ENCODE measurements at regions not wholly inside any gene's neighbourhood (a gene's known extent, or its start where the extent isn't known, plus 50 kb on each side); places are given as distances from the start of the nearest gene placed in this dataset.

DNA sequence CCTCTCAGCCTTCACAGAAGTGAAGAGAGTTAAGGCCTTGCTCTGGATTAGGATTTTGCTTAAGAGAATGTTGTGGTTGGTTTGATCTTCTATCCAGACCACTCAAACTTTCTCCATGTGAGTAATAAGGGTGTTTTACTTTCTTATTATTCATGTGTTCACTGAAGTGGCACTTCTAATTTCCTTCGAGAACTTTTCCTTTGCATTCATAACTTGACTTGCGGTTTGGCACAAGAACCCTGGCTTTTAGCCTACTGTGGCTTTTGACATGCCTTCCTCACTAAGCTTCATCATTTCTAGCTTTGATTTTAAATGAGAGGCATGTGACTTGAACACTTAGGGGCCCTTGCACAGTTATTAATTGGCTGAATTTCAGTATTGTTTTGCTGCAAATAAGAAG lies 166.1 kb upstream of the OPRM1 start:
- no peak for DNase-seq

DNA sequence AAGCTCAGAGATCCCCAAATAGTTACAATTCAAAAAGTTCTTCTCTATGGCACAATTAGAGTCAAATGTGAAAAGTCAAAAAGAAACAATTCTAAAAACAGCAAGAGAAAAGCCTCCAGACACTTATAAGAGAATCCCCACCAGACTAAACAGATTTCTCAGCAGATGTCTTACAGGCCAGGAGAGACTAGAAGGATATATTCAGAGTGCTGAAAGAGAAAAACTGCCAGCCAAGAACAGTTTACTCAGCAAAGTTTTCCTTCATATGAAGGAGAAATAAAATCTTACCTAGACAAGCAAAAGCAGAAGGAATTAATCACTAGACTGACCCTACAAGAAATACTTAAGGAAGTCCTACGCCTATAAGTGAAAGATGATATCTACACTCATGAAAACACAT lies 176.1 kb upstream of the OPRM1 start:
- no peak for DNase-seq

DNA sequence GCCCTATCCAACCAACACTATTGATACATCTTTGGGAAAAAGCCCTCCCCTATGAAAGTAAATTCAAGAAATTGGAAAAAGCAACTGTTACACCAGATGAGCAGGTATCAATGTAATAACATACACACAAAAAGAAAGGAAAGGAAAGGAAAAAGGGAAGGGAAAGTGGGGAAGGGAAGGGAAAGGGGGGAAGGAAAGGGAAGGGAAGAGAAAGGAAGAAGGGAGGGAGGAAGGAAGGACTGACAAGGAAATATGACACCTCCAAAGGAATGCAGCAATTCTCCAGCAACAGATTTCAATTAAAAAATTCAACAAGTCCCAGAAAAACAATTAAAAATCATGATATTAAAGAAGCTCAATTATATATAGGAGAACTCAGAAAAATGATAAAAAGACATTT lies 176.9 kb upstream of the OPRM1 start:
- no peak for DNase-seq

DNA sequence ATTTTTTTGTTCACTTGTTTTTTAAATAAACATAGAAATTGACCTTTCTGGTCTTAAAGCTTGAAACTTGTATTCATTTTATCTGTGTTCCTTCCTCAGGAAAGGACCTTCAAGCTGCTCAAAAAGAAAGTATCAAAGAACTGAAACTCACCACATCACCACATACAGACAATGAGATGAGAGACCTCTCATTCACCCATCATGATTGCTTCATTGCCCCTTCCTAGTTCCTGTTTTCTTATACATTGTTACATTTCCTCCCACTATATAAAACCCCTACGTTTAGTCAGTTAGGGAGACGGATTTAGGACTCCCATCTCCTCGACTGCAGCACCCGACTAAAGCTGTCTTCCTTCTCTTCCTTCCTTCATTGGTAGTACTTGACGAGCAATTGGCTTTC lies 180.5 kb upstream of the OPRM1 start:
- DNase-seq: no peak

DNA sequence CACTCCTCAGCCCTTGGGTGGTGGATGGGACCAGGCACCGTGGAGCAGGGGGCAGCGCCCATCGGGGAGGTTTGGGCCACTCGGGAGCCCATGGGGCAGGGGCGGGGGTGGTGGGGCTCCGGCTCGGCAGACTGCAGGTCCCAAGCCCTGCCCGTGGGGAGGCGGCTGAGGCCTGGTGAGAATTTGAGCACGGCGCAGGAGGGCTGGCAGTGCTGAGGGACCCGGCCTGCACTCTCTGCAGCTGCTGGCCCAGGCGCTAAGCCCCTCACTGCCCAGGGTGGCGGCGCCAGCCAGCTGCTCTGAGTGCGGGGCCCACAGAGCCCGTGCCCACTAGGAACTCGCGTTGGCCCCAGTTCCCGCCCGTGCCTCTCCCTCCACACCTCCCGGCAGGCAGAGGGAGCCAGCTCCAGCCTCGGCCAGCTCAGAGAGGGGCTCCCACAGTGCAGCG lies 182.1 kb upstream of the OPRM1 start:
- no peak for DNase-seq

DNA sequence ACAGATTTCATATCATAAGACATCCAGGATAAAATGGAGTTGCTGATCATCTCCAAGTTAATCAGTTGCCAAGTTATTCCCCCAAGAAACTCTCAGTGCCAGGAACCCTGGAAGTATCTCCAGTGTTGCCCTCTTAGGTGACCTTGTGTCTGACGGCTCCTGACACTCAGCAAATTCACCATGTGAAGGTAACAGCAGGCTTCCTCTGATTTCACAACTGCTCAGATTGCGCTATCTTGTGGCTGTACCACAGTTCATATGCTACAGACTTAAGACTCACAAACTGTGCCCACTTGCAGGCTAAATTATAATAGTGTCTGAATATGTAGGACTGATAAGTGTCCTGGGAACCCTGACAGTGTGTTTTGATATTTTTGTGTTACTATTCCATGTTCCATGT lies 186.6 kb upstream of the OPRM1 start:
- DNase-seq: no peak

DNA sequence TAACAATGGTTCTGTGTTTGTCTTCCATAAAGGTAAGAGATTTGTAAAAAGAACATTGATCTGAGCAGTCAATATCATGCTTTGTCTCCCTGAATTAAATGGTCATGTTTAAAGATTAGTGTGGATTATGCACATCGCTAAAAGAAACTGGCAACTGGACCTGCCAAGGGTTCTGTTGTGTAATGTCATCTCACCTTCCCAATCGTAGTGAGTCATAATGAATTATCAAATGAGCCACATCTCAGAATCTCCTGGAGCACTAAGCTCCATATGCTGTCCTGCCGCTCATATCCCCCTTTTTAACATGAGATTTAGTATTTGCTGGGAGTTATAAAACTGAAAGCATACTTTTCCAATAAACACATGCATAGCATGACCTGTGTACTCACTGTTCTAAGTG lies 187.0 kb upstream of the OPRM1 start:
- DNase-seq: no peak

DNA sequence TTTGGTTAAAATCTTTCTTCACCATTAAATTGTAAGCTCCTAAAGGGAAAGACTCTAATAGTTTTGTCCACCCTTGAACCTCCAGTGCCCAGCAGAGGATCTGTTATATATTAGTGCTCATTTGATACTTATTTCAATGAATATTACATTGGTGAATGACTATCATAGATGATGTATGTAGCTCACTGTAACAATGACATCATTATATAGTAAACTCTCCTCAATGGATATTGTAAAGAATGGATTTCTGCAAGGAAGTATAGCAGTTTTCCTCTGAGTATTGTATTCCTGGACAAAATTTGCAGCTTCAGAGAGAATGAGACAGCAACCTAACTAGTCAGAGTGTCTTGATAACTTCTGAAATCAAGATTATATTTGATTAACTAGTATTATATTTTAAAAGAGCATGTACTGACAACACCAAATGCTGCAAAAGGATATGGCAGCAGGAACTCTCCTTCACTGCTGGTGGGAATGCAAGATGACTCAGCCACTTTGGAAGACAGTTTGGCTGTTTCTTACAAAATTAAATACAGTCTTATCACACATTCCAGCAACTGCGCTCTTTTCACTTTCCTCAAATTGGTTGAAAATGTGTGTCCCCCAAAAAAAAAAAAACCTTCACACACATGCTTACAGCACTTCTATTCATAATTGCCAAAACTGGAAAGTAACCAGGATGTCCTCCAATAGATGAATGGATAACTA lies 189.8 kb upstream of the OPRM1 start:
- no peak for DNase-seq

DNA sequence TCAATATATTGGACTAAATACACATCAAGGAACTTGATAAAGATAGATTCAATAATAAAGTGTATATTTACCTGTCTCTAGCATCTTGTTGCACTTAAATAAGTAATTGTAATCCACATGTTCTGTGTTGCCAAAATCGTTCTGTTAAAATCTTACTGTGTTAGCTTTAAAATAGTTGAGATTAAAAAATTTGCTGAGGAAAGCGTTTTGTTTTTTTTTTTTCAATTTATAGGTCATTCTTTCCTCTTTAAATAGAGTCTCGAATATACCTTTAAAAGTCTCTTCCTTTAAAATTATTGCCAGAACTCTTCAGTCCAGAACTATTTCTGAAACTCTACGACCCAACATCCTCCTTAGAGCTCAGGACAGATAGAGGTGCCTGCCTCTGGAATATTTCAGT lies 195.6 kb upstream of the OPRM1 start:
- no peak for DNase-seq

DNA sequence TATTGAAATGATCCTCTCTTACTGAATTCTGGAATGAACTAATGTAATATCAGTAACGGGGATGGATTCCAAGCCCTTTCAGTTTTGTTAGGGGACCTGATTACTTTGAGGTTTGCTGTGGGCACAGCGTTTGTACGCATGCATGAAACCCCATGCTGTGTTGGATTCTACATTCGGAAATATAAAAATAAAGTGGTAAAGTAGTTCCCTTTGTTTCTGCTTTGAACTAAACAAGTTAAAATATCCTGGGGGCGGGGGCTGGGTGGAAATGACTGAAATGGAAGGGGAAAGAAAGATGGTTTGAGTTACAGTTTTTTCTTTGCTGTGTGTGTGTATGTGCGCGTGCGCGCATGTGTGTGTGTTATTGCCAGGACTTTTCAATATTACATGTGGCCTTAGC lies 196.5 kb upstream of the OPRM1 start:
- DNase-seq: no peak

DNA sequence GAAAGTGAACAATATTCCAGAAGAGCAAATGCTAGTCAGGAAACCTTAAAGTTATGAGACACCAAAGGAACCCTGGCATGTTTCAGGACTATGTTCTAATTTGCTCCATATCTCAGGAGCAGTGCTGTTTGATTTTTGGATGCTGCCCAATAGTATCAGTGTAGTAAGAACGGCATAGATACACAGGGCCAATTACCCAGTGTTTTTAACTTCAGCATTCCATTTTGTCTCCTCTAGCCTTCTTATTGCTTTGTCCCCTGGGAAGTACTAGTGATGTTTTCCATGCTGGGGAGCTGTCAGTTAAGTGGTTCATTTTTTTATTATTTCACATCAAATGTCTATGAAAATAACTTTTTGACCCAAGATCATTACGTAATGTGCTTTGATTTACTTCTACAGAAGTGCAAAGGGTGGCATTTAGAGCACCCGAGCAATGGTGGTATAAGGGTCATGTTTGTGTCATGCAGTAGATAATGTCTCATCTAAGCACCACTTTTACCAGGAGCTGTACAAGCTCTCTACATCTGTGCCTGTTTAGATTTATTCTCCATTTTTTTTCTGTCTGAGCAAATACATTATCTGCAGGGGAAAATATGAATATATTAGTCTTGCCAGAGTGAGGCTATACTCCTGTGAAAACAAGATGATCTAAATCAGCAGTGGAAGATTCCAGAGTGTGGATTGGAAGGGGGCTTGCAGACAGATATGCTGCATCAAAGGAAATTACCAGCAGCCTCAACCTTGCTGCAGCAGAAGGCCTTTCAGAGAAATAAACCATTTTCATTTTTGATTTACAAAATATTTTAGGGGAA lies 198.8 kb upstream of the OPRM1 start:
- no peak for DNase-seq

DNA sequence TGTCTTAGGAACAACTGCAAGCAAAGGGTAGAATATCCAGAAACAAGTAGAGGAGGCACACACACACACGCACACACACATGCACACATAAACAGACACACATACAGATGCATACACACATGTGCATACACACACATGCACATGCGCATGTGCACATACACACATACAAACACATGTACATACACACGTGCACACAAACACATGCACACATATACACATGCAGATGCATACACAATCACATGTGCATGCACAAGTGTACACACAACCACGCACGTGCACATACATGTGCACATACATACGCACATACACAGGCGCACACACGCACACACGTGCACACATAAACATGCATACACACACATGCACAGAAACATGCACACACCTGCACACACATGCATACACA lies 206.5 kb upstream of the OPRM1 start:
- no peak for DNase-seq

DNA sequence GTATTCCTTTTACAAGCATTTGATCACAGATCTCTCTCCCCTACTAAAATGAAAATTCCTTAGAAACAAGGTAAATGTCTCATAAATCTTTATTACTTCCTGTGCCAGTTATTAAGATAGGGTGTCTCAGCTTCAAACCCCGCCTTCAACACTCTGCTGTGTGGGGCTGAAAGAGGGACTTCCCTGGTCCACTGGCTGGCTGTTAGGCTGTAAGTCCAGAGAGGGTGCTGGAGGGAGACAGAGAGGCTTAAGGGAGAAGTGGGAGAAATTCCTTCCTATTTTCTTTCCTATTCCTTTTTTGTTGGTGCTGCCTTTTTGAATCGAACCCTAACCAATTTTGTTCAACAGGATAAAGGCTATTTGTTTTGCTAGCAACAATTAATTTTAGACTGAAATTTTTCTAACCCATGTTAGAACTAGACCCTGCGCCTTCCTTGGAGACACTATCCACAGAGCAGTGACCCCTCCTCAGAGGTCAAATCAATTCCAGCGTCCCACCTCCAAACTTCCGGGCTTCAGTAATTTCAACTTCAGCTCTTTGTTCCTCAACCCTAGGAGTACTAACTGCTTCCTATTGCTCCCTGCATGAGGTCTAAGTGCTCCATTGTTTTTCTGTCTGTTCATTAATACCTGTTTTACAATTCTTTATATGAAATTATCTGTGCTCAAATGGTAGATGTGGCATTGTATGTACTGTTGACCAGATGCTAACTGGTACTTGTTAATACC lies 207.5 kb upstream of the OPRM1 start:
- DNase-seq: no peak

DNA sequence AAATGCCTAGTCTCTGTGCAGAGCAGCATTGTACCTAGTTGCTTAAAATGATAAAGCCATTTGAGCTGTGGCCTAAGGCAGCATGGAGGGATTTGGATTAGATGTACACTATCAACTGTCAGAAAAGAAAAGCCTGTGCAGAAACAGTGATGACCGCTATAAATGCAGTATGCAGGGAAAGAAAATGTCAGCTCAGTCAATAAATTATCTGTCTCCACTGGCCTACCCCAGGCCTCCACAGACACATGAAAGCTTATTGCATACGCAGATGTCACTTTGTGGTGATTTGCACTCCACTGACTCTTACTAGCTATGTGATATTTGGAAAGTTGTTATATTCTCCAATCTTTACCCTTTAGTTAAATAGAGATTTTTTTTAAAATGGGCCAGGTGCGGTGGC lies 221.9 kb upstream of the OPRM1 start:
- no peak for DNase-seq

DNA sequence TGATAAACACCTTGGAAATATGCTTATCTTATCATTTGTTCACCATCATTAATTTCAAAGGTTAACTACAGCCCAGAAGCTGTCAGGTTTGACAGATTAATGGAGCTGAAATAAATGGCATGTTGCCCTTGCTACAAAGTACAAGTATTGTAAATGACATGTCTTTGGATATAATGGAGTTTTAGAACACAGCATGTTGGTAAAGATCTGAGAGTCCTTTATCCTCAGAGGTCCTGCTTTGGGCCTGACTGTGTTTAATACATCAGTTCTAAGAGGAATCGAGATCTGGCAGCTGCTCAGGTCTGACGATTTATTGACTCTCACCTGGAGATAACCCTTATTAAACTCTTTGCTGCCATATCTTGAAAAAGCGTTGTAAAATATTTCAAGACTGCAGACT lies 222.7 kb upstream of the OPRM1 start:
- no peak for DNase-seq

DNA sequence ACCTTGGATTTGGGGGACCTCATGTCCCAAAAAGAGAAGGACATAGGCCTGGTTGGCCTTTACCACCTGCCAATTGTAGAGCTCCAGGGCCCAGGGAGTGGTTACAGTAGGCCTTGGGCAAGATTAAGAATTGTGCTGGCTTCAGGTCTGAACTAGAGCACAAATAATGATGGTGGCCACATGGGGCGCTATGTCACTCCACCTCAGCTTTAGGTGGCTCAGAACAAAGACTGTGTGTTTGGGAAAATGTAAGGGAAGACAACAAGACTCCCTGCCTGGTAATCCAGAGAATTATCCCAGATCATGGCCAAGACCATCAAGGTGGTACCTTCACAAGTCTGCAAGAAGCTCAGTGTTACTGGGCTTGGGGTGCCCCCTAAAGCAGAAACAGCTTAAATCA lies 224.9 kb upstream of the OPRM1 start:
- DNase-seq: no peak

DNA sequence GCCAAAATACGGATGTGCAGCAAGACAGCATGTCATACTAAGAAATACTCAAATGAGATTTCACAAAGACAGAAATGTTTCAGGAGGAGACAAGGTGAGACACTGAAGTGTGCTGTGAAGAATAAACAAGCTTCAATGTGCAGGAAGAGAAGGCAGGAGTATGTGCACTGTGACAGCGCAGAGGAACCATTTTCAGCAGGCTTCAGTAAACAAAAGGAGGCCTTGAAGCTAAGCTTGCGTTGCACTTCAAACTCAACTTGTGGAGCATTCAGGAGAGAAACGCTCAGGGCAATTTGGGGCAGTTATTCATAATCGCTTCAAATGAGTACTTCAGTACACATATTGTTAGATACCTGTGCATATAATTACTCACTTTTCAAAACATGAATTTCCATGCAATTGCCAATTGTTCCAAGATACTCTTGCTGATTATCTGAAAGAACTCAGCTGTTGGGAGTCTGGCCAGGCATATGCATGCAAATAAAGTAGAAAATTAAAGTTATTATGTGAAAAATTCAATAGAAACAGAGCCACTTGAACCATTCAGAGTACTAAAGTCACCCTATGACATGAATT lies 234.2 kb upstream of the OPRM1 start:
- DNase-seq: no peak

DNA sequence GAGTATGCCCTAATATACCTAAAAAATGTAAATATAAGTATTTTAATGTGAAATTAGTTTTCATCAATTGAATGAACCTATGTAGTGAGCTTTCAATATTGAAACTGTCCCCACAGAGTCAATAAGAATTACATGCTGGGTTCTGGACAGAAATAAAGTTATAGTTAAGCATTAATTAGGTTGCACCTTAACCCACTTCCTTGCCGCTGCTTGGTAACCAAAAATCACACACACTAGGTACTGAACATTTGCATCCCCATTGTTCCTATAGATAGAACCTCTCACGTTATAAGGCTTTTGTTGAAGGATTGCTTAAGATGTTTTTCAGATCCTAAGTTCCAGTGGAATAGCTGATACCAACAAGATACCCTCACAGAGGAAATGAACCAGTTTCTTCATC lies 237.1 kb upstream of the OPRM1 start:
- no peak for DNase-seq

DNA sequence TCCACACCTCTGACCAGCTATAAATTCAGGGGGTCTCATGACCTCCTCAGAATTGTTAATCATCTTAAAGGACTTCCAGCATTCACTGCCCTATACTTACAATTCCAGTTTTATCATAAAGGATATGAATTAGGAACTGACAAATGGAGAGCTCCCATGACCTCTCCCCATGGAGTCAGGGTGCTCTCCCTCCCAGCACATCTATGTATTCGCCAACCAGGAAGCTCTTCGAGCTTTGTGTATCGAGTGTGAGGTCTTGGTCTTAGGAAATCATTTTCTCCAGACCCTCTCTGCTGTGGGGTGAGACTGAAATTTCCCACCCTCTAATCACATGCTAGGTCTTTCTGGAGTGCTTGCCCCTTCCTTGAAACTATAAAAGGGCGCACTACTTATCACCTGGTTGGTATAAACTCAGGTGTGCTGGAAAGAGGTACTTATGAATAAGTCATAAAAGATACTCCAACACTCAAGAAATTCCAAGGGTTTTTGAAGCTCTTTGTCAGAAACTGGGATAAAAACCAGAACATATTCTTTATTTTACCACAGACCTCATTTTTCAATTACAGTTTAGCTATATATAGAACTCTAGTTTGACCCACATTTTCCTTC lies 238.4 kb upstream of the OPRM1 start:
- DNase-seq: no peak

DNA sequence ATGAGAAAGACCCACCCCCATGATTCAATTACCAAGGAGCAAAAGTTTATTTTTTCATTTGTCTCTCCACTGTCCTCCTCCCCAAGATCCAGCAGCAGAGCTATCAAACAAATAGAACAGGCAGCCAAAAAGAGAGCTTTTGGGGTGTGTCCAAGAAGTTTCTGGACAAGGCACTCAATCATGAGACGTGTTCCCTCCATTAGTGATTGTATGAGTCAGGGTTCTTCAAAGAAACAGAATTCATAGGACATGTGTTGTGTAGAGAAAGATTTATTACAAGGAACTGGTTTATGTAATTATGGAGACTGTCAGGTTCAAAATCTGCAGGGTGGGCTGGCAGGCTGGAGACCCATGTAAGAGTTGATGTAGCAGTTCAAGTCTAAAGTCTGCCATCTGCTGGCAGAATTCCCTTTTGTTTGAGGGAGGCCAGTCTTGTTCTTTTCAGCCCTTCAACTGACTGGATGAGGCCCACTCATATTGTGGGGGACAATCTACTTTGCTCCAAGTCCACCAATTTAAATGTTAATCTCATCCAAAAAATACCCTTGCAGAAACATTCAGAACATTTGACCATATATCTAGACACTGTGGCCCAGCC lies 248.1 kb upstream of the OPRM1 start:
- DNase-seq: no peak

DNA sequence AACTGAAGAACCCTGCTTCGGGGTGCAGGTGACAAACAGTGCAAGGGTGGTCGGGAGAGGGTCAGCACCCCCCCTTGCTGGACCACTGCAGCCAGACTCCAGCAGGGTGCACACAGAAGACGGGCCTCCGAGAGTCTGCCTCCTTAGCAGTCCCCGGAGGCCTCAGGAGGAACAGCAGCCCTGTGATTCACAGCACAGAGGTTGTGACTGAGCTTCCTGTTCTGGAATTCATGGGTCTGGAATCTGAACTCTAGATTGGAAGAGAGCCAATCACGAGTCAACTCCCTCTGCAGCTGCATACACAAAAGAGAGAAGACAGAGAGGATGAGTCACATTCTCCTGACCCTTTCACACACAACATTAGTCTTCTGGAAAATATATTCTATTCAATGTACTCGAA lies 249.0 kb upstream of the OPRM1 start:
- DNase-seq: no peak

DNA sequence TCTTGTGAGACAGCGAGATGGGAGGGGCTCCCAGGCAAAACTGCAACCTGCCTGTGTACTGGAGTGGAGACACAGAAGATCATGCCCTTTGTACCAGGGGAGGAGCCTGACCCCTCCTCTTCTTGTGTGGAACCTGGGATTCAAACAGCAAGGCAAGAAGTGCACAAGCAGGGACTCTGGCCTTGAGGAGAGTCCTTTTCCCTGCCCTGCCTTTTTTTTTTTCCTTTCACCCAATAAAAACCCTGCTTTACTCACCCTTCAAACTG lies 251.8 kb upstream of the OPRM1 start:
- no peak for DNase-seq

DNA sequence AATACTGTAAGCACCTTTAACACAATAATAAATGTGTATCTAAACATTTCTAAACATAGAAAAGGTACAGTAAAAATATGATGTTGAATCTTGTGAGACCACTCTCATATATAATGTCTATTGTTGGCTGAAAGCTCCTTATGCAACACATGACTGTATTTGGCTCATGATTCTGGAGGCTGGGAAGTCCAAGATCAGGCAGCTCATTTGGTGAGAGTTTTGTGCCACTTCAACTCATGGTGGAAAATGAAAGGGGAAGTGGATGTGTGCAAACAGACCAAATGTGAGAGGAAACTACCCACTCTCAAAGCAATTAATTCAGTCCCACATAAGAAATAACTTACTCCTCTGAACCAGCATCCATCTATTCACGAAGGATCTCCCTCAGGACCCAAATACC lies 257.7 kb upstream of the OPRM1 start:
- DNase-seq: no peak
